ENCODE measurements at regions not wholly inside any gene's neighbourhood (a gene's known extent, or its start where the extent isn't known, plus 50 kb on each side); places are given as distances from the start of the nearest gene placed in this dataset.

- TF ChIP-seq REST (IDR thresholded peaks at IDR 0.05; ENCODE audit: insufficient read depth in 1 of 2, low read depth in 2 of 2, low read length in 2 of 2) = no peak
- TF ChIP-seq POLR2AphosphoS5 (IDR thresholded peaks at IDR 0.05; ENCODE audit: low read depth, low read length) = no peak
- no peak for TF ChIP-seq TAF1 (IDR thresholded peaks at IDR 0.05; ENCODE audit: borderline replicate concordance, insufficient read depth, low read length)
Measured at GRCh38 chr3:81931265-81932251, 170.1 kb upstream of the GBE1 start.
